Nephron (organoid): ENCODE measurements at regions not wholly inside any gene's neighbourhood (a gene's known extent, or its start where the extent isn't known, plus 50 kb on each side); places are given as distances from the start of the nearest gene placed in this dataset.

Experiments
- H3K27ac Mint-ChIP-seq, 3 experiments: 2 replicates each; pipeline ENCODE4 v1.8.0; 2020; ENCODE audit warnings: mixed read lengths in 3 of 3, mild to moderate bottlenecking in 2 of 3, moderate library complexity in 1 of 3
- H3K27me3 Mint-ChIP-seq: 2 replicates; pipeline ENCODE4 v1.8.0; 2021; ENCODE audit warnings: low read depth, mild to moderate bottlenecking, moderate library complexity, mixed read lengths
- H3K36me3 Mint-ChIP-seq: 2 replicates; pipeline ENCODE4 v1.8.0; 2020; ENCODE audit warnings: low read depth, mixed read lengths
- H3K4me1 Mint-ChIP-seq: 2 replicates; pipeline ENCODE4 v1.8.0; 2020; ENCODE audit warnings: mixed read lengths
- H3K4me3 Mint-ChIP-seq, 3 experiments: 2 replicates each; pipeline ENCODE4 v1.8.0; 2020; ENCODE audit warnings: mild to moderate bottlenecking in 3 of 3, mixed read lengths in 3 of 3, moderate library complexity in 2 of 3
- H3K9me3 Mint-ChIP-seq: 2 replicates; pipeline ENCODE4 v1.8.0; 2020; ENCODE audit warnings: mixed read lengths
- TF ChIP-seq, protein P1 (sequence below), 3 experiments: fragments of 200-600 bp; sonication (generic); IDR thresholded peaks; one replicate each; pipeline ENCODE4 v1.5.0; 2021; ENCODE audit warnings: antibody characterized with exemption in 3 of 3; ENCODE audit not compliant: unreplicated experiment in 3 of 3

DNA sequence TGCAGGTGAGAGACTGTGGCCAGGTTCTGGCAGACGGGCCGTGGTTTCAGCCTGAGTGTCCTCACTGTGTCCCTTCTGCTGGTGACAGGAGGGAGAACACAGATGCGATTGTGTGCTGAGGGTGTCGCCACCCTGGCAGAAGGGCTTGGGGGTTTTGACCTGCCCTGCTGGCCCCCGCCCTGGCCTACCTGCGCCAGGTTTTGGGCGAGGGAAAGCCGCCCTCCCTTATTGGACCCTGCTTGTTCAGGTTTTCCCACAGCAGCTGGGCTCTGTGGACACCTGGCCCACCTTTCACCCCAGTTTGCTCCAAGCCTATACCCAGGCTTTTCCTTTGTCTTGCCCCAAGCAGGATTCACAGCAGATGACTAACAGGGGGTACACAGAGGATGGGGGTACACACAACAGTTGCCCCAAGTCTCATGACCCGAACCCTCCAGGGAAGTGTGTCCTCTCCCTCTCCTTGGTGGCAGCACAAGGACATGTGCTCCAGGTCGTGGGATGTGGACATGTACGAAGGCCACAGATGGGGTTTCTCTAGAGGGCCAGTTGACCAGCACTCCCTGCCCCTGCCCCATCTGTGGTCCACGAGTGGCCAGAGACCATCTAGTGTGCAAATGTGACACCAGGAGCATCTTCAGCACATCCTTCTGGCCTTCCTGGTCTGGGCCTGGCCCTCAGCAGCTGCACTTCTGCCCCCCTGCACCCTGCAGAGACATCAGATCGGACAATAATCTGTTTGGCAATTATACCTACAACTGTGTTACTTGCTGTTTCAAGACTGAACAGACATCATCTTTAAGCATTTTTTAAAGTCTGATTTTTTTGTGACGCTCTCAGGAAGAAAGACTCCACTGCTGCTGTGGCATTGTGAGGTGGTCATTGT lies 265.8 kb upstream of the IRX4 start:
- Mint-ChIP-seq H3K36me3 (no peaks in the 10 kb centered on the region), H3K9me3 (peaks cover 3% of the 10 kb centered on the region), H3K27ac (no peak overlapping the region), H3K4me1 (no peaks in the 10 kb centered on the region), H3K27me3 (peaks cover 39% of the 10 kb centered on the region), H3K4me3 (no peak overlapping the region)
- TF ChIP-seq, protein P1, sequence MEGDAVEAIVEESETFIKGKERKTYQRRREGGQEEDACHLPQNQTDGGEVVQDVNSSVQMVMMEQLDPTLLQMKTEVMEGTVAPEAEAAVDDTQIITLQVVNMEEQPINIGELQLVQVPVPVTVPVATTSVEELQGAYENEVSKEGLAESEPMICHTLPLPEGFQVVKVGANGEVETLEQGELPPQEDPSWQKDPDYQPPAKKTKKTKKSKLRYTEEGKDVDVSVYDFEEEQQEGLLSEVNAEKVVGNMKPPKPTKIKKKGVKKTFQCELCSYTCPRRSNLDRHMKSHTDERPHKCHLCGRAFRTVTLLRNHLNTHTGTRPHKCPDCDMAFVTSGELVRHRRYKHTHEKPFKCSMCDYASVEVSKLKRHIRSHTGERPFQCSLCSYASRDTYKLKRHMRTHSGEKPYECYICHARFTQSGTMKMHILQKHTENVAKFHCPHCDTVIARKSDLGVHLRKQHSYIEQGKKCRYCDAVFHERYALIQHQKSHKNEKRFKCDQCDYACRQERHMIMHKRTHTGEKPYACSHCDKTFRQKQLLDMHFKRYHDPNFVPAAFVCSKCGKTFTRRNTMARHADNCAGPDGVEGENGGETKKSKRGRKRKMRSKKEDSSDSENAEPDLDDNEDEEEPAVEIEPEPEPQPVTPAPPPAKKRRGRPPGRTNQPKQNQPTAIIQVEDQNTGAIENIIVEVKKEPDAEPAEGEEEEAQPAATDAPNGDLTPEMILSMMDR (IDR thresholded peaks at IDR 0.05; ENCODE audit: unreplicated experiment in 3 of 3) = no peak

DNA sequence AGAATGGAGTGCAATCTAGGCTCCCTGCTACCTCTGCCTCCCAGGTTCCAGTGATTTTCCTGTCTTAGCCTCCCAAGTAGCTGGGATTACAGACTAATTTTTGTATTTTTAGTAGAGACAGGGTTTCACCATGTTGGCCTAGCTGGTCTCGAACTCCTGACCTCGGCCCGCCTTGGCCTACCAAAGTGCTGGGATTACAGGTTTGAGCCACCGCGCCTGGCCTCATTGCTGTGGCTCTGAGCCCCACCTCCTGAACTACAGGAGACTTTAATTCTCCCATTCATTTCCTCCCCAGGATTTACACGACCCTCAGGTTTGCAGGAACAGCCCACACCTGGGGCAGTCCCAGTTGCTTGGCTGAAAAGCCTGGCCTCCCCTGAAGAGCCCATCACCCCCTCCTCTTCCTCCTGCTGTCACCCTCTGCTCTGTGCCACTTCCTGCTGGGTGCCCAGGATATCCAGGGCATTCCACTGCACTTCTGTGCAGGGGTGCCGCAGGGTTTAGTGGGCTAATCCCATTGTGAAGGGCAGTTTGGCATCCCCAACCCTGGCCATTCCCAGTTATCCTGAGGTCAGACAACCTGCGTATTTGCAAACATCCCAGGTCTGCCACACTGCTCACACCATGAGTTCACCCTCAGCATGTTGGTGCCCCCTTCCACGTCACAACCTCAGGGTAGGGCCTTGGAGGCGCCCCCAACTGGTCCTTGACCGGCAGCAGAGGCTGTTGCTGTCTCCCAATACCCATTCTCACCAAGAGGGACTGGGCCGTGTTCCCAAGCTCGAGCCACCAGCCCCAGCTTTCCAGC lies 265.0 kb upstream of the IRX4 start:
- peaks cover 4% of the 10 kb centered on the region for H3K9me3 Mint-ChIP-seq
- no peak overlapping the region for H3K4me3 Mint-ChIP-seq
- H3K4me1 Mint-ChIP-seq = no peaks in the 10 kb centered on the region
- peaks cover 39% of the 10 kb centered on the region for H3K27me3 Mint-ChIP-seq
- H3K27ac Mint-ChIP-seq = no peak overlapping the region
- H3K36me3 Mint-ChIP-seq = no peaks in the 10 kb centered on the region
- TF ChIP-seq, protein P1 (IDR thresholded peaks at IDR 0.05; ENCODE audit: unreplicated experiment in 3 of 3) = no peak

DNA sequence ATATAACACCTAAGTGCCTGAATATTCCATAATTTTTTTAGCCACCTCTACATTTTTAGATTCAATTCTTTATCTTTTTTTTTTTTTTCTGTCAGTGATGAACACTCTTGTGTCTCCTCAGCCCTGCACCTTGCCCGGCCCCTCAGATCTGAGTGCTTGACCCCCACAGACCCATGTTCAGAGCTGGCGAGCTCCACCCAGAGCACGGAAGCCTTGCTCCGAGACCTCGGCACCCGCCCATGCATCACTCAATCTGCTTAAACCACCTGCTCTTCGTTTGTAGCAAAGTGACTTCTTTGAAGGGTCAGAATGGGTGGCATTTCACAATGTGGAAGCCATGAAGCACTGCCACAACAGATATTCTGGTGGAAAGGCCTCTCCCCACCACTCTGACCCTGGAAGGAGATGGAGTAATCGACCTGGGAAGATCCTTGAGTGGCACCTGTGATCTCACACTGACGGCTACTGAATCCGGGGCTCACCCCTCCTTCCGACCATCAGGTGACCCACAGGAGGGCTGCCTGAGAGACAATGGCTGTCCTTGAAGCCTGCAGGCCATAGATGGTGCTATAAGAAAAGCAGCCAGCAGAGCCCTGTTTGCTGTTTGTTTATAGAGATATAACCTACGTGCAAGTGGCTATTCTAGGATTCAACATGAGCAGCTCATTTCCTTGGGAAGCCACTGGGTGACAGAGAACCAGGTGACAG lies 261.1 kb upstream of the IRX4 start:
- TF ChIP-seq, protein P1 (IDR thresholded peaks at IDR 0.05; ENCODE audit: unreplicated experiment in 3 of 3) = no peak
- H3K9me3 Mint-ChIP-seq = peaks cover 7% of the 10 kb centered on the region
- H3K4me3 Mint-ChIP-seq = no peak overlapping the region
- no peak overlapping the region for H3K27ac Mint-ChIP-seq
- H3K27me3 Mint-ChIP-seq = peaks cover 52% of the 10 kb centered on the region
- H3K36me3 Mint-ChIP-seq = no peaks in the 10 kb centered on the region
- no peaks in the 10 kb centered on the region for H3K4me1 Mint-ChIP-seq

DNA sequence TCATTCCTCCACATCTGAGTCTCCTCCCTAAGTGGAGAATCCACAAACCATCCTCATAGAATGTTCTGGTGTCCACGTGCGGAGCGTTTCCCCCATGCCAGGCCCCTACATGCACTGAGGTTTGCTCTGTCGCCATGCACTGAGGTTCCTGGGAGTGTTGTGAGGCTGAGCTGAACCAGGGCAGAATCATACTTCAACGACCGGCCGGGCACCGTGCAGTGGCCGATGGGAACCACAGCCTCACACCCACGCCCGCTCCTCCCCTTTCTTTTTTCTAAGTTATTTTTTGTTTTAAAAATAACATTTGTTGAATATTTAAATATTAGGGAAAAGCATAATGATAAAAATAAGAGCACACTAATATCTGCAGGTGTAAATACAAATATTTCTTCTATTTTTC lies 260.4 kb upstream of the IRX4 start:
- no peaks in the 10 kb centered on the region for H3K4me1 Mint-ChIP-seq
- H3K36me3 Mint-ChIP-seq = no peaks in the 10 kb centered on the region
- no peak overlapping the region for H3K4me3 Mint-ChIP-seq
- TF ChIP-seq, protein P1 (IDR thresholded peaks at IDR 0.05; ENCODE audit: unreplicated experiment in 3 of 3) = no peak
- H3K9me3 Mint-ChIP-seq = peaks cover 7% of the 10 kb centered on the region
- peaks cover 49% of the 10 kb centered on the region for H3K27me3 Mint-ChIP-seq
- no peak overlapping the region for H3K27ac Mint-ChIP-seq

DNA sequence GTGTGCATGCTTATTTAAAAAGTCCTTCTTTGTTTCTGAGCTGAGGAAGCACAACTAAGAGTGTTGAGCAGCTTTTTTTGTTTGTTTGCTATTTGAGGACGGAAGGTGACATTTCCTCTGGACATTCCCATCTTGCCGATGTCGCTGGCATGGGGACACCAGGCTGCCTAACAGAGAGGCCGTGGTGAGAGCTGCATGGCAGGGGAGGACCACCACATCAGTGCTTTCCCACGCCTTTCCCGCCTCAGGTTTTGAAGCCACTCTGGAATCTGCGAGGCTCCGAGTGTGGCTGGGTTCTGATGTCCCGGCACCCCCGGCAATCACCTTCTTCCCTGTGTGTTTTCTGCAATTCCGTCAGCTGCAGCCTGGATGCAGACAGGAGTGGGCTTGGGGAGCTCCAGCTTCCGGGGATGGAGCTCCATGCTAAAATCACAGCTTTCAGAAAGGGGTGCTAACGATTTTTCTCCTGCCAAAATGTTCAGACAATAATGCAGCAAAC lies 259.8 kb upstream of the IRX4 start:
- Mint-ChIP-seq H3K36me3 (no peaks in the 10 kb centered on the region), H3K9me3 (peaks cover 7% of the 10 kb centered on the region), H3K27ac (no peak overlapping the region), H3K27me3 (peaks cover 46% of the 10 kb centered on the region), H3K4me1 (no peaks in the 10 kb centered on the region), H3K4me3 (no peak overlapping the region)
- TF ChIP-seq, protein P1 (IDR thresholded peaks at IDR 0.05; ENCODE audit: unreplicated experiment in 3 of 3) = no peak
